NB4 (cell line): ENCODE measurements at regions not wholly inside any gene's neighbourhood (a gene's known extent, or its start where the extent isn't known, plus 50 kb on each side); places are given as distances from the start of the nearest gene placed in this dataset.

Experiments used
- DNase-seq: peaks from one replicate; pipeline ENCODE4 v3.0.0; 2010; ENCODE audit warnings: low read depth
- H3K4me3 ChIP-seq: one replicate; pipeline ENCODE4 v1.5.1; 2011; ENCODE audit warnings: mild to moderate bottlenecking, low read depth, low read length, moderate library complexity
- CTCF ChIP-seq: IDR thresholded peaks from one replicate; pipeline ENCODE4 v1.5.1; 2012; ENCODE audit warnings: low read depth, low read length
- MAX ChIP-seq: IDR thresholded peaks from 2 replicates; pipeline ENCODE4 v1.6.1; 2011; ENCODE audit warnings: low read depth, low read length
- MYC ChIP-seq: IDR thresholded peaks from 2 replicates; pipeline ENCODE4 v1.6.1; 2011; ENCODE audit warnings: low read depth, low read length
- POLR2A ChIP-seq: IDR thresholded peaks from 2 replicates; pipeline ENCODE4 v1.6.1; 2011; ENCODE audit warnings: mild to moderate bottlenecking; ENCODE audit not compliant: insufficient read length; ENCODE audit errors: extremely low read depth

- no peak overlapping the region for H3K4me3 ChIP-seq
- TF ChIP-seq MYC (no peak), POLR2A (no peak), CTCF (no peak), MAX (no peak)
- no peak for DNase-seq
Measured at GRCh38 chr18:54737986-54738385, 90.3 kb upstream of the RAB27B start.

- no peak for TF ChIP-seq POLR2A
- TF ChIP-seq MAX: no peak
- no peak for DNase-seq
- no peak overlapping the region for H3K4me3 ChIP-seq
Measured at GRCh38 chr18:54739476-54739875, 88.8 kb upstream of the RAB27B start.

GRCh38 chr18:54740136-54740846, 88.0 kb upstream of the RAB27B start:
- no peak for TF ChIP-seq CTCF
- TF ChIP-seq MAX: no peak
- TF ChIP-seq MYC: no peak
- DNase-seq: no peak

GRCh38 chr18:54742120-54742519, 86.2 kb upstream of the RAB27B start:
- no peak overlapping the region for H3K4me3 ChIP-seq
- DNase-seq: no peak
- TF ChIP-seq POLR2A (no peak), CTCF (no peak), MAX (no peak), MYC (no peak)

More at GRCh38 chr18:54740136-54740846, 88.0 kb upstream of the RAB27B start:
- H3K4me3 ChIP-seq: no peak overlapping the region

- no peak for TF ChIP-seq MAX
- TF ChIP-seq POLR2A: no peak
- no peak for TF ChIP-seq CTCF
- TF ChIP-seq MYC: no peak
- no peak overlapping the region for H3K4me3 ChIP-seq
- no peak for DNase-seq
Measured at GRCh38 chr18:54742659-54743604, 85.3 kb upstream of the RAB27B start.

GRCh38 chr18:54743605-54743995, 84.7 kb upstream of the RAB27B start:
- TF ChIP-seq POLR2A (no peak), MYC (no peak), MAX (no peak), CTCF (no peak)
- no peak for DNase-seq
- H3K4me3 ChIP-seq: no peak overlapping the region
